ENCODE measurements at regions not wholly inside any gene's neighbourhood (a gene's known extent, or its start where the extent isn't known, plus 50 kb on each side); places are given as distances from the start of the nearest gene placed in this dataset.

DNA sequence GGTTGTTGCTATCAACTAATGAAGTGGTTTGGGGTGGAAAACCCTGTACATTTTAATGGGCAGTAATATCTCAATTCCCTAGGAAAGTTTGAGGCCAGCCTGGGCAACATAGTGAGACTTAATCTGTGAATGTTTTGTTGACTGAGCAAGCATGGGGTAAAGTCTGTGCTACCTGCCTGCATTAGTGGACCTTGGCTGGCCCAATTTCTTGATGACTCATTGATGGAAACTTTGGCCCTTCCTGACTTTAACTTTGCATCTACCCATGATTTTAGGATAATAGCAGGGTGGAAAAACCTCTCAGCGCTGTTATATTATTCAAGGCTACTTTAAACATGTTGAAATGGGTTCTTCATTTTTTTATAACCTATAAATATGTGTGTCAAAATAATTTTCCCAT lies 389.4 kb upstream of the RORB start:
- TF ChIP-seq, protein P1, sequence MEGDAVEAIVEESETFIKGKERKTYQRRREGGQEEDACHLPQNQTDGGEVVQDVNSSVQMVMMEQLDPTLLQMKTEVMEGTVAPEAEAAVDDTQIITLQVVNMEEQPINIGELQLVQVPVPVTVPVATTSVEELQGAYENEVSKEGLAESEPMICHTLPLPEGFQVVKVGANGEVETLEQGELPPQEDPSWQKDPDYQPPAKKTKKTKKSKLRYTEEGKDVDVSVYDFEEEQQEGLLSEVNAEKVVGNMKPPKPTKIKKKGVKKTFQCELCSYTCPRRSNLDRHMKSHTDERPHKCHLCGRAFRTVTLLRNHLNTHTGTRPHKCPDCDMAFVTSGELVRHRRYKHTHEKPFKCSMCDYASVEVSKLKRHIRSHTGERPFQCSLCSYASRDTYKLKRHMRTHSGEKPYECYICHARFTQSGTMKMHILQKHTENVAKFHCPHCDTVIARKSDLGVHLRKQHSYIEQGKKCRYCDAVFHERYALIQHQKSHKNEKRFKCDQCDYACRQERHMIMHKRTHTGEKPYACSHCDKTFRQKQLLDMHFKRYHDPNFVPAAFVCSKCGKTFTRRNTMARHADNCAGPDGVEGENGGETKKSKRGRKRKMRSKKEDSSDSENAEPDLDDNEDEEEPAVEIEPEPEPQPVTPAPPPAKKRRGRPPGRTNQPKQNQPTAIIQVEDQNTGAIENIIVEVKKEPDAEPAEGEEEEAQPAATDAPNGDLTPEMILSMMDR (IDR thresholded peaks at IDR 0.05; ENCODE audit: control insufficient read depth, insufficient read depth, low read depth, low read length, missing control alignments) = no peak
- no peak for DNase-seq (ENCODE audit: low read depth)
- no peak overlapping the region for H3K4me3 ChIP-seq (ENCODE audit: control insufficient read depth, low read depth, low read length)

DNA sequence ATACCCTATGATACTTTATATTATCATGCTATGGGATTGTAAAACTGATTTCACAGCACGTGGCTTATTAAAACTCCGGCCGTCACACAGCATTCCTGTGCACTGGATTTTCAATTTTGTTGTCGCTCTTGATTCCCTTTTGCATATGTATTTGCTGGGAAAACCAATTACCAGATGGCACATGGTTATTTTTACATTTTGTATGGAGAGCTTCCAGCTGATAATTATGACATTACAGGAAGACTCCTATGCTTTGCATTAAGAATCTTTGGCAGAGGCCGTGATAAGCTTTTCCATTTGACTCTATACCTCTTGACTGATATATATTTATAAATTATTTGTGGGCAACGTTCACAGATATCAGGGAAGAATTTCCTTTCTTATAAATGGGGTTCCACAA lies 381.2 kb upstream of the RORB start:
- H3K4me3 ChIP-seq (ENCODE audit: control insufficient read depth, low read depth, low read length) = no peak overlapping the region
- TF ChIP-seq, protein P1 (IDR thresholded peaks at IDR 0.05; ENCODE audit: control insufficient read depth, insufficient read depth, low read depth, low read length, missing control alignments) = no peak
- no peak for DNase-seq (ENCODE audit: low read depth)

DNA sequence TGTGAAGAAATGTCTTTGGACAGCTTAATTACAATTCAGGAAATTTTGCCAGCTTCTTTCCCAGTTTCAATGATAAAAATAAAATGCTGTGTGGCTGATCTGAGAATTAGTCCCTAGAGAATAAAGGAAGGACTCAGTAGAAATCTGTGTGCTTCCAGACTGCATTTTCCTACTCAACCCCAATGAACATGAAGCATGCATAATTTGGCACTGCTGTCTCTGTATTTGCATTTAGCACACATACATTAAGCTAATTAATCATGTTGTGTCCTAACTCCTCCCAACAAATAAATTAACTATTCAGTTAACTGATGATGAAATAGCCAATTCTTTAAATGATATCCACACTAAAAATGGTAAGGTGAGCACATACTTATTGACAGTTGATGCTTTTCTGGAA lies 380.0 kb upstream of the RORB start:
- no peak for DNase-seq (ENCODE audit: low read depth)
- TF ChIP-seq, protein P1 (IDR thresholded peaks at IDR 0.05; ENCODE audit: control insufficient read depth, insufficient read depth, low read depth, low read length, missing control alignments) = no peak
- no peak overlapping the region for H3K4me3 ChIP-seq (ENCODE audit: control insufficient read depth, low read depth, low read length)

DNA sequence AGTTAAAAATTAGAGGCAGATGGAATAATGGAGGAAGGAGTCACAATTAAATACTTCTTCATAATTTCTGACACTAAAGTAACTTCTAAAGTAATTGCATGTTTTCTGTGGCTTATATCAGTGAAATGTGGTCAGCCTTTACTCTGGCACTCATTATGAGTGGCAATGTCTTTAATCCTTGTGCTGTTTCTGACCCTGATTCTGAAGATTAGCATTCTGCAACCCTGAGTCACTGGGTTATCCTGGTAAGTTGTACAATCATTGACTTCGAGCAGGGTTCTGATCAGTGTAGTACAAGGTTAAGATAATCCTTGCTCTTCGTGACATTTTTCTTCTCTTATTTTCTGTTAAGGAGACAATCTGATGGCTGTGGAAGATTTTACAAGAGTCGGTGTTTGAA lies 379.4 kb upstream of the RORB start:
- DNase-seq (ENCODE audit: low read depth) = no peak
- TF ChIP-seq, protein P1 (IDR thresholded peaks at IDR 0.05; ENCODE audit: control insufficient read depth, insufficient read depth, low read depth, low read length, missing control alignments) = no peak
- H3K4me3 ChIP-seq (ENCODE audit: control insufficient read depth, low read depth, low read length) = no peak overlapping the region

DNA sequence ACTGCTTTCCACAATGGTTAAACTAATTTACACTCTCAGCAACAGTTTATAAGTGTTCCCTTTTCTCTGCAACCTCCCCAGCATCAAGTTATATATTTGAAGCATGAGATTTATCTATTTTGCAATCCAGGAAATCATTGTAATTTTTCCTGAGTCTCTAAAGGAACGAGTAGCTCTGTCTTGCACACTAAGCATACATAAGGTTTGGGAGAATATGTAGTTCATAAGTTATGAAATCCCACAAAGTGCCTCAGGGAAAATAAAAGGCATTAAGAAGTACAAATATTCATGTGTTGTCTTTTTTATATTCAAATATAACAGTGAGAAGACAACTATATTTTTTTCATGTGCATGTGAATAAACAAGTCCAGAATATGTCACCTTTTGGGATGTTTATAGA lies 377.1 kb upstream of the RORB start:
- H3K4me3 ChIP-seq (ENCODE audit: control insufficient read depth, low read depth, low read length) = no peak overlapping the region
- TF ChIP-seq, protein P1 (IDR thresholded peaks at IDR 0.05; ENCODE audit: control insufficient read depth, insufficient read depth, low read depth, low read length, missing control alignments) = no peak
- no peak for DNase-seq (ENCODE audit: low read depth)

DNA sequence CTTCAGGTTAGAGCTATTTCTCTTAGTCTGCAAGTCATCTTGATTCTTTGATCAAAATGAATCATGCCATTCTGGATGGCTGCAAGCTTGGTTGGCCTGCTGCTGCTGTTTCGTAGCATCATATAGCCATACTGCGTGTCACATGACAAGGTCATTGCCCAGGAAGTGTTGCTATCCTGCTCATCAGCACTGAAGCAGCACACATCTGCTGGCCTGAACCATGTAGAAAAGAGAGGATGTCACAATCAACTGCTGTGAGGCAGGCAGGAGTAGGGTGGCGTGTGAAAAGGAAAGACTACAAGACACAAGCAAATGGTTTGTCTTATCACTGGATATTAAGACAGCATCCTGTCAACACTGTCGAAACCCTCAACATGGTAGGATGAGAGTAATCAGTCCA lies 376.7 kb upstream of the RORB start:
- TF ChIP-seq, protein P1 (IDR thresholded peaks at IDR 0.05; ENCODE audit: control insufficient read depth, insufficient read depth, low read depth, low read length, missing control alignments) = no peak
- no peak overlapping the region for H3K4me3 ChIP-seq (ENCODE audit: control insufficient read depth, low read depth, low read length)
- no peak for DNase-seq (ENCODE audit: low read depth)

DNA sequence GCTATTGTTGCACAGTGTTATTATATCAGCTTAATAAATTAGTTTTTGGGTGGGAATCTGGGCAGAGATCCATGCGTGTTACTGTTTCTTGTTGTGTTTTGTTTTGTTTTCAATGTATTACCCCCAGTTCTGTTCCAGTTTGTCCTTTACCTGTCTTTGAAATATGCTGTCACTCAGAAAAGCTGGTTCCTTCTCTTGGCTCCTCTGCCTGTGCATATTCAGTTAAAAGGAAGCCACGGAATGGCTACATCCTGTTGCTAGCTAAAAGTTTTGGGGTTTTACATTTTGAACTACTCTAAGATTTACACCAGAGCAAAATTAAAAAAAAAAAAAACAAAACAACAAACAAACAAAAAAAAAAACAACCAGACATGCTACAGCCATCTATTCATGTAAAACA lies 374.9 kb upstream of the RORB start:
- DNase-seq (ENCODE audit: low read depth) = no peak
- TF ChIP-seq, protein P1 (IDR thresholded peaks at IDR 0.05; ENCODE audit: control insufficient read depth, insufficient read depth, low read depth, low read length, missing control alignments) = no peak
- H3K4me3 ChIP-seq (ENCODE audit: control insufficient read depth, low read depth, low read length) = no peak overlapping the region

Measured in AG09309 (cell line).